ENCODE measurements at regions not wholly inside any gene's neighbourhood (a gene's known extent, or its start where the extent isn't known, plus 50 kb on each side); places are given as distances from the start of the nearest gene placed in this dataset.

DNA sequence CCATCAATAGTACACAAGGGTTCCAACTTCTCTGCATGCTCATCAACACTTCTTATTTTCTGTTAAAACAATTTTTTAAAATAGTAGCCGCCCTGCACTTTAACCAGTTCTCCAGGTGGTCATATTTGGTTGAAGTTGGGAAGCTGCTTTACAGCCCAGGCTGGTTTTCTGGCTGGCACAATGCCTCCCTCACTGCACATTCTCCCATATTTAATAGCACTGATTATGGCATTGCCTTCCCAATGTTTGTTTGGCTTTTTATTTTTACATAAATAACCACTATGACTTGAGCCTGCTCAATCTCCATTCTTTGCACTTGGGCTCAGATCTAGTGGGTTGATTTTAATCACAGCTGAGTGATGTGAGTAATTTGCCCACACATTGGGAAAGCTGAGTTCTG, 111.9 kb upstream of the MAP4K3 start:
- no peaks in the 10 kb centered on the region for H3K9me3 Mint-ChIP-seq

DNA sequence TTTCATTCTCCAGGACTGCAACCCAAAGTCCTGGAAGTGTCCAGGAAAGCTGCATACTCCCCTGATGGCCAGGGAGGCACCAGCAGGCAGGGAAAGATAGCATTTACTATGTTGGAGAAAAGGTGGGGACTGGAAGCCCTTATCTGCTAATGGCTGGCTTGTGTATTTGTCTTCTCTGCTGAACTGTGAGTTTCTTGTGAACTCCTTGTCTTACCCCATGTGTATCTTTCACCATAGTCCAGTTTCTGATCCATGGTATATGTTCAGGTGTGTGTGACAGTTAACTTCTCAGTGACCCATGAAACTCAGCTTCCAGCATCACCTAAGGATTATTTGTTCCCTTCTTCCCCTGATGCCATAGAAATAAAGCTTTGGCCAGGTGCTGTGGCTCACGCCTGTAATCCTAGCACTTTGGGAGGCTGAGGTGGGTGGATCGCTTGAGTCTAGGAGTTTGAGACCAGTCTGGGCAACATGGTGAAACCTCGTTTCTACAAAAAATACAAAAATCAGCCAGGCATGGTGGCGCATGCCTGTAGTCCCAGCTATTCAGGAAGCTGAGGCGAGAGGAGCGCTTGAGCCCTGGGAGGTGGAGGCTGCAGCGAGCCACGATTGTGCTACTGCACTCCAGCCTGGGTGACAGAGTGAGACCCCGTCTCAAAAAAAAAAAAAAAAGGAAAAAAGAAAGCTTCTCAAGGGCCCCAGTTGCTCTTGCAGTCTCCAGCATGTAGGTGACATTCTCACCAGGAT, 112.8 kb upstream of the MAP4K3 start:
- no peaks in the 10 kb centered on the region for H3K27me3 Mint-ChIP-seq (ENCODE audit: insufficient read depth)
- Histone ChIP-seq H3K36me3 (ENCODE audit: control insufficient read depth, insufficient read depth, low read length) (no peaks in the 10 kb centered on the region), H3K4me3 (ENCODE audit: low read length) (no peak overlapping the region), H3K9ac (ENCODE audit: extremely low read depth, low read length, poor library complexity, severe bottlenecking) (no peak overlapping the region), H3K4me1 (ENCODE audit: control insufficient read depth, insufficient read depth, low read length) (no peaks in the 10 kb centered on the region), H3K27me3 (ENCODE audit: control insufficient read depth, insufficient read depth, low read length, poor library complexity, severe bottlenecking) (no peaks in the 10 kb centered on the region), H3K9me3 (ENCODE audit: control insufficient read depth, low read length) (no peaks in the 10 kb centered on the region), H3K27ac (ENCODE audit: low read depth, low read length) (no peak overlapping the region)
- H3K4me1 Mint-ChIP-seq, result peaks cover 14% of the 10 kb centered on the region
- TF ChIP-seq, protein P1, sequence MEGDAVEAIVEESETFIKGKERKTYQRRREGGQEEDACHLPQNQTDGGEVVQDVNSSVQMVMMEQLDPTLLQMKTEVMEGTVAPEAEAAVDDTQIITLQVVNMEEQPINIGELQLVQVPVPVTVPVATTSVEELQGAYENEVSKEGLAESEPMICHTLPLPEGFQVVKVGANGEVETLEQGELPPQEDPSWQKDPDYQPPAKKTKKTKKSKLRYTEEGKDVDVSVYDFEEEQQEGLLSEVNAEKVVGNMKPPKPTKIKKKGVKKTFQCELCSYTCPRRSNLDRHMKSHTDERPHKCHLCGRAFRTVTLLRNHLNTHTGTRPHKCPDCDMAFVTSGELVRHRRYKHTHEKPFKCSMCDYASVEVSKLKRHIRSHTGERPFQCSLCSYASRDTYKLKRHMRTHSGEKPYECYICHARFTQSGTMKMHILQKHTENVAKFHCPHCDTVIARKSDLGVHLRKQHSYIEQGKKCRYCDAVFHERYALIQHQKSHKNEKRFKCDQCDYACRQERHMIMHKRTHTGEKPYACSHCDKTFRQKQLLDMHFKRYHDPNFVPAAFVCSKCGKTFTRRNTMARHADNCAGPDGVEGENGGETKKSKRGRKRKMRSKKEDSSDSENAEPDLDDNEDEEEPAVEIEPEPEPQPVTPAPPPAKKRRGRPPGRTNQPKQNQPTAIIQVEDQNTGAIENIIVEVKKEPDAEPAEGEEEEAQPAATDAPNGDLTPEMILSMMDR (conservative IDR thresholded peaks at IDR 0.05), result peak; percentile 48
- 85 to 94% methylated on average over 6 to 9 of the region's 9 CpGs for WGBS, 2 experiments (ENCODE audit: insufficient coverage in 1 of 2, insufficient read length in 1 of 2)
- peak; percentile 55 for DNase-seq
- no peak overlapping the region for H3K27ac Mint-ChIP-seq
- no peak overlapping the region for H3K4me3 Mint-ChIP-seq
- H3K36me3 Mint-ChIP-seq (ENCODE audit: low read depth), result no peaks in the 10 kb centered on the region
- no peaks in the 10 kb centered on the region for H3K9me3 Mint-ChIP-seq

More for the DNA sequence above, 111.9 kb upstream of the MAP4K3 start:
- peaks cover 14% of the 10 kb centered on the region for H3K4me1 Mint-ChIP-seq
- Histone ChIP-seq H3K4me3 (ENCODE audit: low read length) (no peak overlapping the region), H3K4me1 (ENCODE audit: control insufficient read depth, insufficient read depth, low read length) (no peaks in the 10 kb centered on the region), H3K27ac (ENCODE audit: low read depth, low read length) (no peak overlapping the region), H3K9ac (ENCODE audit: extremely low read depth, low read length, poor library complexity, severe bottlenecking) (no peak overlapping the region), H3K36me3 (ENCODE audit: control insufficient read depth, insufficient read depth, low read length) (no peaks in the 10 kb centered on the region), H3K9me3 (ENCODE audit: control insufficient read depth, low read length) (no peaks in the 10 kb centered on the region), H3K27me3 (ENCODE audit: control insufficient read depth, insufficient read depth, low read length, poor library complexity, severe bottlenecking) (no peaks in the 10 kb centered on the region)
- 80% methylated on average over 1 of the region's 1 CpG; no CpG with 5 or more reads in 1 of the 2 experiments for WGBS, 2 experiments (ENCODE audit: insufficient coverage in 1 of 2, insufficient read length in 1 of 2)
- H3K27ac Mint-ChIP-seq, result no peak overlapping the region
- TF ChIP-seq, protein P1 (conservative IDR thresholded peaks at IDR 0.05), result no peak
- H3K36me3 Mint-ChIP-seq (ENCODE audit: low read depth), result no peaks in the 10 kb centered on the region
- DNase-seq, result no peak
- H3K27me3 Mint-ChIP-seq (ENCODE audit: insufficient read depth), result no peaks in the 10 kb centered on the region
- no peak overlapping the region for H3K4me3 Mint-ChIP-seq

DNA sequence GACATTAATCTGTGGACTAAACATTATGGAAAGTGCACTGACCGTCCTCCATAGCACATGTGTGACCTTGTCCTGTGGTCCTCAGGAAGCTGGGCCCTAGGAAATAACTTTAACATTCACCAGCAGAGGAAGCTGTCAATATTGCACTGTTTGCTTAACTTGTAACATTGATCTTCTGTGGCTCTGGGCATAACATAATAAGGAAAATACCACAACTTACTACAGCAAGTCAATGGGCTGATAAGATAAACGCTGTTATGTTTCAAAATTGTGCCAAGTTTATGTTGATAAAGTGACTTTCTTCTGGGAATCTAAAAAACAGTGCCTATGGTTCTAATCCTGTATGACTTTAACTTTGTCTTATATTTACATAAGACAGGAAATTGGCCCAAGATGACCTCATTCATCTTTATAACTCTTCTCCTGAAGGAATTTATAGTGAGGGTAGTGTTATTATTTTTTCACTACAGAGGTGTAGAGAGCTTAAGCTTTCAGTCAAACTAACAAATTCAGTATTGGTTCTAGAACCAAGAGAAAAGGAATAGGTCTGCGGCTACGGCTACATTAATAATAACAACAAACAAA, 113.7 kb upstream of the MAP4K3 start:
- no peaks in the 10 kb centered on the region for H3K9me3 ChIP-seq (ENCODE audit: control insufficient read depth, low read length)
- Mint-ChIP-seq H3K4me1 (peaks cover 14% of the 10 kb centered on the region), H3K9me3 (no peaks in the 10 kb centered on the region), H3K4me3 (no peak overlapping the region), H3K36me3 (ENCODE audit: low read depth) (no peaks in the 10 kb centered on the region), H3K27ac (no peak overlapping the region), H3K27me3 (ENCODE audit: insufficient read depth) (no peaks in the 10 kb centered on the region)
- no peak overlapping the region for H3K4me3 ChIP-seq (ENCODE audit: low read length)
- TF ChIP-seq, protein P1 (conservative IDR thresholded peaks at IDR 0.05), result no peak
- no peaks in the 10 kb centered on the region for H3K27me3 ChIP-seq (ENCODE audit: control insufficient read depth, insufficient read depth, low read length, poor library complexity, severe bottlenecking)
- 91 to 100% methylated on average over 1 to 2 of the region's 4 CpGs for WGBS, 2 experiments (ENCODE audit: insufficient coverage in 1 of 2, insufficient read length in 1 of 2)
- H3K4me1 ChIP-seq (ENCODE audit: control insufficient read depth, insufficient read depth, low read length), result no peaks in the 10 kb centered on the region
- no peak for DNase-seq
- no peaks in the 10 kb centered on the region for H3K36me3 ChIP-seq (ENCODE audit: control insufficient read depth, insufficient read depth, low read length)
- no peak overlapping the region for H3K27ac ChIP-seq (ENCODE audit: low read depth, low read length)
- no peak overlapping the region for H3K9ac ChIP-seq (ENCODE audit: extremely low read depth, low read length, poor library complexity, severe bottlenecking)

Measured in endodermal cell (in vitro differentiated cells).